Liver (tissue), 7 donors: ENCODE measurements at regions not wholly inside any gene's neighbourhood (a gene's known extent, or its start where the extent isn't known, plus 50 kb on each side); places are given as distances from the start of the nearest gene placed in this dataset.

Experiments
- DNase-seq: peaks from one replicate; pipeline ENCODE4 v3.0.0-alpha.2; 2017; ENCODE audit warnings: low spot score
- H3K27ac ChIP-seq, 2 donors: one replicate each; pipeline ENCODE4 v1.7.0; 2013; ENCODE audit warnings: inconsistent platforms in 2 of 2, low read length in 2 of 2, control low read depth in 1 of 2, low read depth in 1 of 2, mild to moderate bottlenecking in 1 of 2
- H3K27me3 ChIP-seq, 4 donors: one replicate each; pipeline versions ENCODE4 v1.6.1 to v1.7.0; 2013; ENCODE audit warnings: low read length in 3 of 4, inconsistent platforms in 1 of 4, mild to moderate bottlenecking in 1 of 4, moderate library complexity in 1 of 4; ENCODE audit not compliant: control insufficient read depth in 4 of 4, insufficient read depth in 4 of 4
- H3K36me3 ChIP-seq, 4 donors: one replicate each; pipeline versions ENCODE4 v1.6.1 to v1.7.0; 2013; ENCODE audit warnings: low read length in 3 of 4, mild to moderate bottlenecking in 3 of 4, low read depth in 1 of 4, moderate library complexity in 1 of 4; ENCODE audit not compliant: control insufficient read depth in 4 of 4, insufficient read depth in 3 of 4
- H3K4me1 ChIP-seq, 4 donors: one replicate each; pipeline versions ENCODE4 v1.6.1 to v1.7.0; 2013; ENCODE audit warnings: low read length in 3 of 4, mild to moderate bottlenecking in 3 of 4, moderate library complexity in 1 of 4; ENCODE audit not compliant: control insufficient read depth in 4 of 4, insufficient read depth in 4 of 4
- H3K4me3 ChIP-seq, 3 donors: one replicate each; pipeline versions ENCODE4 v1.6.1 to v1.7.0; 2013; ENCODE audit warnings: low read length in 3 of 3, control low read depth in 1 of 3, low read depth in 1 of 3, mild to moderate bottlenecking in 1 of 3
- H3K9ac ChIP-seq, 2 donors: one replicate each; pipeline ENCODE4 v1.7.0; 2013; ENCODE audit warnings: low read length in 2 of 2, mild to moderate bottlenecking in 2 of 2, moderate library complexity in 2 of 2, control low read depth in 1 of 2, low read depth in 1 of 2
- H3K9me3 ChIP-seq, 4 donors: one replicate each; pipeline versions ENCODE4 v1.6.1 to v1.7.0; 2013; ENCODE audit warnings: low read length in 3 of 4; ENCODE audit not compliant: control insufficient read depth in 4 of 4
- EGR1 ChIP-seq, 2 donors: IDR thresholded peaks; 2 replicates each; pipeline ENCODE4 v1.6.1; 2016 to 2018; ENCODE audit warnings: antibody characterized with exemption in 2 of 2, low read depth in 2 of 2
- FOXA1 ChIP-seq: IDR thresholded peaks from 2 replicates; pipeline ENCODE4 v1.6.1; 2016; ENCODE audit warnings: antibody characterized with exemption
- HNF4A ChIP-seq, 2 donors: conservative IDR thresholded peaks; 2 replicates each; pipeline ENCODE4 v1.6.1; 2016; ENCODE audit warnings: antibody characterized with exemption in 2 of 2, mild to moderate bottlenecking in 2 of 2
- HNF4G ChIP-seq: IDR thresholded peaks from 2 replicates; pipeline ENCODE4 v1.6.1; 2016; ENCODE audit warnings: antibody characterized with exemption
- JUND ChIP-seq, 2 donors: IDR thresholded peaks; 2 replicates each; pipeline ENCODE4 v1.6.1; 2016; ENCODE audit warnings: antibody characterized with exemption in 2 of 2
- NR2F2 ChIP-seq: IDR thresholded peaks from 2 replicates; pipeline ENCODE4 v1.6.1; 2016; ENCODE audit warnings: antibody characterized with exemption
- RAD21 ChIP-seq, 2 donors: IDR thresholded peaks; 2 replicates each; pipeline ENCODE4 v1.6.1; 2016; ENCODE audit warnings: antibody characterized with exemption in 2 of 2, mild to moderate bottlenecking in 2 of 2
- RXRA ChIP-seq, 2 donors: IDR thresholded peaks; 2 replicates each; pipeline ENCODE4 v1.6.1; 2017 to 2018; ENCODE audit warnings: antibody characterized with exemption in 2 of 2, mild to moderate bottlenecking in 1 of 2
- SP1 ChIP-seq: IDR thresholded peaks from 2 replicates; pipeline ENCODE4 v1.6.1; 2018; ENCODE audit warnings: antibody characterized with exemption, mild to moderate bottlenecking
- TAF1 ChIP-seq: conservative IDR thresholded peaks from 2 replicates; pipeline ENCODE4 v1.6.1; 2016; ENCODE audit warnings: antibody characterized with exemption, mild to moderate bottlenecking
- WGBS: extraction: QIAGEN DNeasy Blood & Tissue Kit; methylation state at CpG from one replicate; pipeline ENCODE4 v1.1.7; 2013; 5-methylcytosine and 5-hydroxymethylcytosine counted together
- TF ChIP-seq, protein P1 (sequence below): IDR thresholded peaks from 2 replicates; pipeline ENCODE4 v1.6.1; 2016; ENCODE audit warnings: antibody characterized with exemption
- TF ChIP-seq, protein P2 (sequence below): IDR thresholded peaks from 2 replicates; pipeline ENCODE4 v1.6.1; 2016; ENCODE audit warnings: antibody characterized with exemption
- TF ChIP-seq, protein P3 (sequence below): IDR thresholded peaks from 2 replicates; pipeline ENCODE4 v1.6.1; 2016; ENCODE audit warnings: antibody characterized with exemption
- TF ChIP-seq, protein P4 (sequence below): IDR thresholded peaks from 2 replicates; pipeline ENCODE4 v1.6.1; 2016; ENCODE audit warnings: antibody characterized with exemption, mild to moderate bottlenecking
- donor health status: healthy.
- donor health status: healthy.
- donor health status: healthy.
- donor health status: healthy.

DNA sequence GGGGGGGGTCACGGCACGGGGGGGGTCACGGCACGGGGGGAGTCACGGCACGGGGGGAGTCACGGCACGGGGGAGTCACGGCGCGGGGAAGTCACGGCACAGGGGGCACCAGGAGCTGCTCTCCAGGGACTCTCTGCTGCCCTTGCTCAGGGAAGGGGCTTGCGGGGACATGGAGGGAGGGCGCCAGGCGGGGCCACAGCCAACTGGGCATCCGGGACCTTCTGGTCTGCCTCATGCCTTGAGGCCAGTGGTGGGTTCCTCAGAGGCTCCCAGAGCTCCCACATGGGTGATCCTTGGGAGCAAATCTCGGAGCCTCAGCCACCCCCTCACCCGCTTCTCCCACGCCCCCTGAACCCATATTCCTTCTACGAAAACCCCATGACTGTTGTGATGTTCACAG, 55.8 kb upstream of the TMEM18 start:
- no peaks in the 10 kb centered on the region for H3K36me3 ChIP-seq
- H3K9me3 ChIP-seq, result no peaks in the 10 kb centered on the region
- no peak overlapping the region for H3K9ac ChIP-seq
- no peak for DNase-seq
- no peaks in the 10 kb centered on the region for H3K4me1 ChIP-seq
- 92% methylated on average over 20 of the region's 20 CpGs for WGBS
- H3K4me3 ChIP-seq, result no peak overlapping the region
- TF ChIP-seq JUND (IDR thresholded peaks at IDR 0.05), result no peak
- H3K27ac ChIP-seq, result no peak overlapping the region
- no peaks in the 10 kb centered on the region for H3K27me3 ChIP-seq

DNA sequence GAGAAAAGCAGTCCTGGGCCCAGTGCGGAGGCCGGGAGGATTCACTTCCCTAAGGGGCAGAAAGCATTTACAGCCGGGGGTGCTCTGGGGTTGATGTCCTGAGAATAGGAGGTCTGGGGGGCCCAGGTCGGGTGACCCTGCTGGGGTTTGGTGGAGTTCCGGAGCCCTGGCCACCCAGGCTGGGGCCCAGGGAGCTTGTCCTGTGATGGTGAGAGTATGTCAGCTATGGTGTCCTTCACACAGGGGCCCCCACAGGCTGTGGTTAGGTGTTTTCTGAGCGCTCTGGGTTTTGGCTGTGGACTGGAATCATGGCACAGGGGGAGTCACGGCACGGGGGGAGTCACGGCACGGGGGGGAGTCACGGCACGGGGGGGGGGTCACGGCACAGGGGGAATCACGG, 54.5 kb upstream of the TMEM18 start:
- H3K27me3 ChIP-seq, result no peaks in the 10 kb centered on the region
- WGBS, result 78% methylated on average over 14 of the region's 14 CpGs
- H3K9ac ChIP-seq, result no peak overlapping the region
- no peaks in the 10 kb centered on the region for H3K9me3 ChIP-seq
- TF ChIP-seq RAD21 (IDR thresholded peaks at IDR 0.05) (no peak), RXRA (IDR thresholded peaks at IDR 0.05) (no peak), TAF1 (no peak), NR2F2 (no peak), SP1 (no peak), HNF4A (conservative IDR thresholded peaks at IDR 0.05) (no peak), EGR1 (IDR thresholded peaks at IDR 0.05; ENCODE audit: low read depth in 2 of 2) (no peak)
- TF ChIP-seq, protein P1, sequence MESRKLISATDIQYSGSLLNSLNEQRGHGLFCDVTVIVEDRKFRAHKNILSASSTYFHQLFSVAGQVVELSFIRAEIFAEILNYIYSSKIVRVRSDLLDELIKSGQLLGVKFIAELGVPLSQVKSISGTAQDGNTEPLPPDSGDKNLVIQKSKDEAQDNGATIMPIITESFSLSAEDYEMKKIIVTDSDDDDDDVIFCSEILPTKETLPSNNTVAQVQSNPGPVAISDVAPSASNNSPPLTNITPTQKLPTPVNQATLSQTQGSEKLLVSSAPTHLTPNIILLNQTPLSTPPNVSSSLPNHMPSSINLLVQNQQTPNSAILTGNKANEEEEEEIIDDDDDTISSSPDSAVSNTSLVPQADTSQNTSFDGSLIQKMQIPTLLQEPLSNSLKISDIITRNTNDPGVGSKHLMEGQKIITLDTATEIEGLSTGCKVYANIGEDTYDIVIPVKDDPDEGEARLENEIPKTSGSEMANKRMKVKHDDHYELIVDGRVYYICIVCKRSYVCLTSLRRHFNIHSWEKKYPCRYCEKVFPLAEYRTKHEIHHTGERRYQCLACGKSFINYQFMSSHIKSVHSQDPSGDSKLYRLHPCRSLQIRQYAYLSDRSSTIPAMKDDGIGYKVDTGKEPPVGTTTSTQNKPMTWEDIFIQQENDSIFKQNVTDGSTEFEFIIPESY, result no peak
- H3K4me3 ChIP-seq, result no peak overlapping the region
- no peak for DNase-seq
- H3K36me3 ChIP-seq, result no peaks in the 10 kb centered on the region
- H3K27ac ChIP-seq, result no peak overlapping the region
- H3K4me1 ChIP-seq, result no peaks in the 10 kb centered on the region

DNA sequence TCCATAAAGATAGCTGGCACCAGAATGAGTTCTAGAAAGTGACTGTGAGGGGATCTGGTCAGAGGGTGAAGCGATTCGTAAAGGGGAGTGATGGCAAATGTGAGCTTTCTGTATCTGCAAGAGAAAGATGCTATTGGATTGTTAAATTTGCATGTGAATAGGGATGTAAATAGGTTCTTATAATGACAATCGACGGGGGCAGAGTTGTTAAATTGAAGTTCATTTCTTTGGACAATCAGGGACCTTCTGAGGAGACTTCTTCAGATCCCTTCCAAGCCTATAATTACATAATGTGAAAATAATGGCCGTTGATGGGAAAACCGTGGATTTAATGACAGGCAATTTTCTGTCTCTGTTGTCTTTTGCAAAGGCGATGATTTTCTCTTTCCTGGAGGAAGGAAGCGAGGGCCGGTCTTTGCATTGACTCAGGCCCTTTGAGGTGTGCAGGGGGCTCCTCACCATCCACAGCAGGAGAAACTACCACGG, 52.2 kb upstream of the TMEM18 start:
- DNase-seq, result no peak
- Histone ChIP-seq H3K27ac (no peak overlapping the region), H3K4me1 (no peaks in the 10 kb centered on the region), H3K9me3 (no peaks in the 10 kb centered on the region), H3K4me3 (no peak overlapping the region), H3K9ac (no peak overlapping the region), H3K27me3 (peaks cover 0 to 2% (median 0%) of the 10 kb centered on the region in 4 donors), H3K36me3 (no peaks in the 10 kb centered on the region)
- no peak for TF ChIP-seq HNF4A (conservative IDR thresholded peaks at IDR 0.05)
- TF ChIP-seq EGR1 (IDR thresholded peaks at IDR 0.05; ENCODE audit: low read depth in 2 of 2), result no peak
- TF ChIP-seq, protein P2, sequence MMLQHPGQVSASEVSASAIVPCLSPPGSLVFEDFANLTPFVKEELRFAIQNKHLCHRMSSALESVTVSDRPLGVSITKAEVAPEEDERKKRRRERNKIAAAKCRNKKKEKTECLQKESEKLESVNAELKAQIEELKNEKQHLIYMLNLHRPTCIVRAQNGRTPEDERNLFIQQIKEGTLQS, result no peak
- no peak for TF ChIP-seq NR2F2
- TF ChIP-seq RAD21 (IDR thresholded peaks at IDR 0.05), result no peak
- no peak for TF ChIP-seq HNF4G
- no peak for TF ChIP-seq JUND (IDR thresholded peaks at IDR 0.05)
- TF ChIP-seq, protein P3, sequence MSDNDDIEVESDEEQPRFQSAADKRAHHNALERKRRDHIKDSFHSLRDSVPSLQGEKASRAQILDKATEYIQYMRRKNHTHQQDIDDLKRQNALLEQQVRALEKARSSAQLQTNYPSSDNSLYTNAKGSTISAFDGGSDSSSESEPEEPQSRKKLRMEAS, result no peak
- TF ChIP-seq FOXA1, result no peak
- no peak for TF ChIP-seq RXRA (IDR thresholded peaks at IDR 0.05)
- TF ChIP-seq, protein P4, sequence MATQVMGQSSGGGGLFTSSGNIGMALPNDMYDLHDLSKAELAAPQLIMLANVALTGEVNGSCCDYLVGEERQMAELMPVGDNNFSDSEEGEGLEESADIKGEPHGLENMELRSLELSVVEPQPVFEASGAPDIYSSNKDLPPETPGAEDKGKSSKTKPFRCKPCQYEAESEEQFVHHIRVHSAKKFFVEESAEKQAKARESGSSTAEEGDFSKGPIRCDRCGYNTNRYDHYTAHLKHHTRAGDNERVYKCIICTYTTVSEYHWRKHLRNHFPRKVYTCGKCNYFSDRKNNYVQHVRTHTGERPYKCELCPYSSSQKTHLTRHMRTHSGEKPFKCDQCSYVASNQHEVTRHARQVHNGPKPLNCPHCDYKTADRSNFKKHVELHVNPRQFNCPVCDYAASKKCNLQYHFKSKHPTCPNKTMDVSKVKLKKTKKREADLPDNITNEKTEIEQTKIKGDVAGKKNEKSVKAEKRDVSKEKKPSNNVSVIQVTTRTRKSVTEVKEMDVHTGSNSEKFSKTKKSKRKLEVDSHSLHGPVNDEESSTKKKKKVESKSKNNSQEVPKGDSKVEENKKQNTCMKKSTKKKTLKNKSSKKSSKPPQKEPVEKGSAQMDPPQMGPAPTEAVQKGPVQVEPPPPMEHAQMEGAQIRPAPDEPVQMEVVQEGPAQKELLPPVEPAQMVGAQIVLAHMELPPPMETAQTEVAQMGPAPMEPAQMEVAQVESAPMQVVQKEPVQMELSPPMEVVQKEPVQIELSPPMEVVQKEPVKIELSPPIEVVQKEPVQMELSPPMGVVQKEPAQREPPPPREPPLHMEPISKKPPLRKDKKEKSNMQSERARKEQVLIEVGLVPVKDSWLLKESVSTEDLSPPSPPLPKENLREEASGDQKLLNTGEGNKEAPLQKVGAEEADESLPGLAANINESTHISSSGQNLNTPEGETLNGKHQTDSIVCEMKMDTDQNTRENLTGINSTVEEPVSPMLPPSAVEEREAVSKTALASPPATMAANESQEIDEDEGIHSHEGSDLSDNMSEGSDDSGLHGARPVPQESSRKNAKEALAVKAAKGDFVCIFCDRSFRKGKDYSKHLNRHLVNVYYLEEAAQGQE, result no peak
- WGBS, result 52% methylated on average over 10 of the region's 10 CpGs
